Testis (tissue), 2 donors: ENCODE measurements at regions not wholly inside any gene's neighbourhood (a gene's known extent, or its start where the extent isn't known, plus 50 kb on each side); places are given as distances from the start of the nearest gene placed in this dataset.

Experiments used
- DNase-seq: peaks from one replicate; pipeline ENCODE4 v3.0.0-alpha.2; 2019
- H3K27ac ChIP-seq, 2 donors: fragments of 200-600 bp; sonication (generic); one replicate each; pipeline ENCODE4 v1.5.1; 2019
- H3K27me3 ChIP-seq: fragments of 200-600 bp; sonication (generic); one replicate; pipeline ENCODE4 v1.5.1; 2019
- H3K36me3 ChIP-seq: fragments of 200-600 bp; sonication (generic); one replicate; pipeline ENCODE4 v1.5.1; 2017; ENCODE audit warnings: low read depth; ENCODE audit errors: missing control alignments
- H3K4me1 ChIP-seq: fragments of 200-600 bp; sonication (generic); one replicate; pipeline ENCODE4 v1.5.1; 2019
- H3K4me3 ChIP-seq, 2 donors: fragments of 200-600 bp; sonication (generic); one replicate each; pipeline ENCODE4 v1.5.1; 2017 to 2019
- H3K9me3 ChIP-seq: fragments of 200-600 bp; sonication (generic); one replicate; pipeline ENCODE4 v1.5.1; 2017
- POLR2A ChIP-seq: fragments of 450-650 bp; IDR thresholded peaks from one replicate; pipeline ENCODE4 v1.6.1; 2017; ENCODE audit warnings: antibody characterized with exemption, mild to moderate bottlenecking, moderate library complexity
- WGBS, 2 donors: methylation state at CpG; one replicate each; pipeline ENCODE4 v1.1.5; 2018; 5-methylcytosine and 5-hydroxymethylcytosine counted together
- intact Hi-C: fragments of 100-400 bp; cut with DNase I; formaldehyde crosslinking; loops from one replicate; pipeline ENCODE4 v1.15.1; 2023; ENCODE audit warnings: low total_unique reads
- TF ChIP-seq, protein P1 (sequence below), 3 experiments: fragments of 450-650 bp in 2 of 3; fragments of 200-600 bp in 1 of 3; sonication (generic) in 1 of 3; IDR thresholded peaks; one replicate each; pipeline ENCODE4 v1.5.1; 2016 to 2019; ENCODE audit warnings: antibody characterized with exemption in 3 of 3, mild to moderate bottlenecking in 2 of 3, moderate library complexity in 1 of 3

DNA sequence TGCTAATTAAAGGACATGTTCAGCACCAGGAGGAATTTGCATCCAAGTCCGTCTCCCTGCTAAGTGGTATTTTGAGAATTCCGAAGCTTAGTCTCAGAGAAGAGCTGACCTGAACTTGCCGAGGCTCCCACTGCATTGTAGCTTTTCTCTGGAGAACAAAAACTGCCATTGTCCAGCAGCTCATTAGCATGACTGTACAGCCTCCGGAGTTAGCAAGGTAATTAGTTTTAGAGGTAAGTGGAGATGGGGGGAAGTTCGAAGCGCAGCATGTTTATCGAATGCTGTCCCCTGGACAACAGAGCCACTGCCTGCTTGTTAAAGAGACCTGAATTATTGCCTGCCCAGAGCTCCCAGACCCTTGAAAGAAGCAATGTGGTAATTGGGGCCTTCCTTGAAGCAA lies 160.3 kb upstream of the PELI2 start:
- no peak for DNase-seq
- H3K27me3 ChIP-seq, result no peaks in the 10 kb centered on the region
- no peak for TF ChIP-seq POLR2A
- TF ChIP-seq, protein P1, sequence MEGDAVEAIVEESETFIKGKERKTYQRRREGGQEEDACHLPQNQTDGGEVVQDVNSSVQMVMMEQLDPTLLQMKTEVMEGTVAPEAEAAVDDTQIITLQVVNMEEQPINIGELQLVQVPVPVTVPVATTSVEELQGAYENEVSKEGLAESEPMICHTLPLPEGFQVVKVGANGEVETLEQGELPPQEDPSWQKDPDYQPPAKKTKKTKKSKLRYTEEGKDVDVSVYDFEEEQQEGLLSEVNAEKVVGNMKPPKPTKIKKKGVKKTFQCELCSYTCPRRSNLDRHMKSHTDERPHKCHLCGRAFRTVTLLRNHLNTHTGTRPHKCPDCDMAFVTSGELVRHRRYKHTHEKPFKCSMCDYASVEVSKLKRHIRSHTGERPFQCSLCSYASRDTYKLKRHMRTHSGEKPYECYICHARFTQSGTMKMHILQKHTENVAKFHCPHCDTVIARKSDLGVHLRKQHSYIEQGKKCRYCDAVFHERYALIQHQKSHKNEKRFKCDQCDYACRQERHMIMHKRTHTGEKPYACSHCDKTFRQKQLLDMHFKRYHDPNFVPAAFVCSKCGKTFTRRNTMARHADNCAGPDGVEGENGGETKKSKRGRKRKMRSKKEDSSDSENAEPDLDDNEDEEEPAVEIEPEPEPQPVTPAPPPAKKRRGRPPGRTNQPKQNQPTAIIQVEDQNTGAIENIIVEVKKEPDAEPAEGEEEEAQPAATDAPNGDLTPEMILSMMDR (IDR thresholded peaks at IDR 0.05), result no peak
- intact Hi-C loops, result no loop called here
- H3K9me3 ChIP-seq, result no peaks in the 10 kb centered on the region
- H3K36me3 ChIP-seq, result no peaks in the 10 kb centered on the region
- no peaks in the 10 kb centered on the region for H3K4me1 ChIP-seq
- 62 to 63% methylated on average over 7 of the region's 7 CpGs for WGBS, 2 donors
- no peak overlapping the region for H3K27ac ChIP-seq
- H3K4me3 ChIP-seq, result no peak overlapping the region

- Histone ChIP-seq H3K4me3 (no peak overlapping the region), H3K27ac (no peak overlapping the region), H3K27me3 (no peaks in the 10 kb centered on the region), H3K36me3 (no peaks in the 10 kb centered on the region), H3K9me3 (no peaks in the 10 kb centered on the region), H3K4me1 (no peaks in the 10 kb centered on the region)
- TF ChIP-seq, protein P1 (IDR thresholded peaks at IDR 0.05), result no peak
- TF ChIP-seq POLR2A, result no peak
- intact Hi-C loops, result no loop called here
- DNase-seq, result no peak
These were observed 154.9 kb upstream of the PELI2 start for GRCh38 chr14:55963295-55963694.

DNA sequence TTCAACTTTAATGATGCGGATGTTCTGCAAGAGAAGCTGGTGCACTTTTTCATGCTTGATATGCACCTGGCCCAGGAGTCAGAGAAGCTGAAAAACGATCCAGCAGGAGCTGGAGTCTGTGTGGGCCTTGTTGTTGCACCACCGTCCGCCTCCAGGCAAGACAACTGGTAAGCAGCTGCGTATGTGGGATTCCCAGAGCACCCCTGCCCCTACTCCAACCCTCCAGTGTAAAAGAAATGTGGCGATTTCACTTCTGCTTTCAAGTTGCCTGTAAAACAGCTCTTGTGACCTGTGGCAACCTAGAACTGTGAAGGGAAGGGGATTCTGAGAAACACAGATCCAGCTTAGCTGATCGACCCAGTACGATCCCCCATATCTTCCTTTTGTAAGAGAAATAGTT lies 154.1 kb upstream of the PELI2 start:
- H3K27ac ChIP-seq, result no peak overlapping the region
- H3K4me1 ChIP-seq, result no peaks in the 10 kb centered on the region
- H3K4me3 ChIP-seq, result no peak overlapping the region
- DNase-seq, result no peak
- WGBS, 2 donors, result 88 to 94% methylated on average over 8 of the region's 8 CpGs
- H3K9me3 ChIP-seq, result no peaks in the 10 kb centered on the region
- no peaks in the 10 kb centered on the region for H3K27me3 ChIP-seq
- TF ChIP-seq, protein P1 (IDR thresholded peaks at IDR 0.05), result no peak
- no peak for TF ChIP-seq POLR2A
- H3K36me3 ChIP-seq, result no peaks in the 10 kb centered on the region
- intact Hi-C loops, result no loop called here

- H3K27me3 ChIP-seq, result no peaks in the 10 kb centered on the region
- no peaks in the 10 kb centered on the region for H3K9me3 ChIP-seq
- no peak overlapping the region for H3K27ac ChIP-seq
- no peak overlapping the region for H3K4me3 ChIP-seq
- no peaks in the 10 kb centered on the region for H3K4me1 ChIP-seq
- TF ChIP-seq POLR2A, result no peak
- TF ChIP-seq, protein P1 (IDR thresholded peaks at IDR 0.05), result no peak
- no peak for DNase-seq
- no peaks in the 10 kb centered on the region for H3K36me3 ChIP-seq
- intact Hi-C loops, result no loop called here
- WGBS, 2 donors, result 78 to 86% methylated on average over 3 of the region's 3 CpGs
These were observed 153.4 kb upstream of the PELI2 start for GRCh38 chr14:55964821-55965220.

GRCh38 chr14:55965851-55966250 lies 152.4 kb upstream of the PELI2 start:
- Histone ChIP-seq H3K27me3 (no peaks in the 10 kb centered on the region), H3K4me3 (no peak overlapping the region), H3K4me1 (no peaks in the 10 kb centered on the region), H3K9me3 (no peaks in the 10 kb centered on the region), H3K36me3 (no peaks in the 10 kb centered on the region), H3K27ac (no peak overlapping the region)
- no peak for DNase-seq
- no peak for TF ChIP-seq POLR2A
- TF ChIP-seq, protein P1 (IDR thresholded peaks at IDR 0.05), result no peak
- intact Hi-C loops, result no loop called here
- WGBS, 2 donors, result 50 to 59% methylated on average over 2 of the region's 2 CpGs
